ENCODE measurements at regions not wholly inside any gene's neighbourhood (a gene's known extent, or its start where the extent isn't known, plus 50 kb on each side); places are given as distances from the start of the nearest gene placed in this dataset.

DNA sequence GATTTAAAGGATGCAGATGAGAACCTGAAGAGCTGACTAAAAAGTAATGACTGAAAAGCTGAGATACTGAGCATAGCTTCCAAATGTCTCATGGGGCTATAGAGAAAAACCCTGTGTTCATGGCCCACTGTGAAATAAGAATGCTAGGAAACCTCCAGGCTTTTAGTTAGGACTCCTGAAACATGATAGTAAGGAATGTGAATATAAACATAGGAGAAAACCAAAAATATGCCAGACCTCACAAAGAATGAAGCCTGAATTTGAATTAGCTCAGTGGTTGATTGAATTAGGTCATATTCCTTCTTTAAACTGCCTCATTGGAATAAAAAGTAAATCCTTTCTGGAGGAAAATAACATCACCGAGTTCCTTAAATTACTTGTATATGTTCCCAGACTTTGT is 194.5 kb upstream of the NXPH2 start:
- TF ChIP-seq, protein P1, sequence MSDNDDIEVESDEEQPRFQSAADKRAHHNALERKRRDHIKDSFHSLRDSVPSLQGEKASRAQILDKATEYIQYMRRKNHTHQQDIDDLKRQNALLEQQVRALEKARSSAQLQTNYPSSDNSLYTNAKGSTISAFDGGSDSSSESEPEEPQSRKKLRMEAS (IDR thresholded peaks at IDR 0.05), result no peak
- TF ChIP-seq NFIC (IDR thresholded peaks at IDR 0.05), result no peak

Data from Ishikawa (cell line).